ENCODE measurements at regions not wholly inside any gene's neighbourhood (a gene's known extent, or its start where the extent isn't known, plus 50 kb on each side); places are given as distances from the start of the nearest gene placed in this dataset.
A peak's percentile ranks its signal among the peaks of the same experiment; 100 is the strongest.

DNA sequence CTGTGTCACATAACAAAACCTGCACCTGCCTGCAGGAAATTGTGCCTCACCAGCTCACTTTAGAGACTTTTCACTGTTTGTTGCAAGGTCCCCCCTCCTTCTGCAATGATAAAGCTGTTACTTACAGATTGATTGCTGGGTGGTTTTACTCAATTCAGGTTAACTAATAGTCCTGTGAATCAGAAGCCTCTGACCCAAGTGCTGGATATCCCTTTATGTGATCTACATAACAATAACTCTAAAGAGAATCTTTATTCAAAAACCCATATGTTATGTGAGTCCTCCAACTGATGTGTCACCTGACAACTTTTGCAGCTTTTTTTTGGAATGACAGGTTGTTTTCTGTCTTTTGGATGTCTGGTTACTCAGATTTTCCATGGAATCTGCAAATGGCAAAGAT is 2323.6 kb upstream of the TENM3 start:
- TF ChIP-seq POLR2A (IDR thresholded peaks at IDR 0.05; ENCODE audit: low read length) (no peak), GATA1 (IDR thresholded peaks at IDR 0.05; ENCODE audit: low read depth, low read length) (no peak)
- DNase-seq: no peak

DNA sequence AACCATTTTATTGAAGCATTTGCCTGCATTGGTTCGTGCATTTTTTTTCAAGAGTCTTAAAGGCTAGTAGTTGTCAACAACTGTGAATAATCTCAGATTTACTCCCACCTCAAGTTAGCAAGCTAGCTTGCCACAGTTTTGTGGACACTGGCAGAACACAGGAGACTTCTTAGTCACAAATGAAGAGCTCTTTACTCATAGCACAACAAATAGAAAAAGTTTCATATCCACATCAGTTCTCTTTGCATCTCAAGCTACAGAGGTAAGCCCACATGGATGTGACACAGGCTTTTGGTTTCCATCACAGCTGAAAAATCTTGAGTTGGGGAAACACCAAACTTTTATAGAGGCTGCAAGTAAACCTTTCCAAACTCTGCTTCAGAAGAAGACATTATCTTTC is 2315.7 kb upstream of the TENM3 start:
- TF ChIP-seq GATA1 (IDR thresholded peaks at IDR 0.05; ENCODE audit: low read depth, low read length) (no peak), POLR2A (IDR thresholded peaks at IDR 0.05; ENCODE audit: low read length) (no peak)
- no peak for DNase-seq

DNA sequence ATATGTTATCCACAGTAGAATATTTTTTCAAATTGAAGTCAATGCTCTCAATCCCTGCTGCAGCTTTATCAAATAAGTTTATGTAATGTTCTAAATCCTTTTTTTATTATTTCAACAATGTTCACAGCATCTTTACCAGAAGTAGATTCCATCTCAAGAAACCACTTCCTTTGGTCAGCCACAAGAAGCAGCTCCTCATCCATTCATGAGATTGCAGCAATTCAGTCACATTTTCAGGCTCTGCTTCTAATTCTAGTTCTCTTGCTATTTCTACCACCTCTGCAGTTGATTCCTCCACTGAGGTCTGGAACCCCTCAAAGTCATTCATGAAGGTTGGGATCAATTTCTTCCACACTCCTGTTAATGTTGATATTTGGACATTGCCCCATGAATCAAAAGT is 2301.3 kb upstream of the TENM3 start:
- no peak for TF ChIP-seq POLR2A (IDR thresholded peaks at IDR 0.05; ENCODE audit: low read length)
- no peak for TF ChIP-seq GATA1 (IDR thresholded peaks at IDR 0.05; ENCODE audit: low read depth, low read length)
- DNase-seq: no peak

DNA sequence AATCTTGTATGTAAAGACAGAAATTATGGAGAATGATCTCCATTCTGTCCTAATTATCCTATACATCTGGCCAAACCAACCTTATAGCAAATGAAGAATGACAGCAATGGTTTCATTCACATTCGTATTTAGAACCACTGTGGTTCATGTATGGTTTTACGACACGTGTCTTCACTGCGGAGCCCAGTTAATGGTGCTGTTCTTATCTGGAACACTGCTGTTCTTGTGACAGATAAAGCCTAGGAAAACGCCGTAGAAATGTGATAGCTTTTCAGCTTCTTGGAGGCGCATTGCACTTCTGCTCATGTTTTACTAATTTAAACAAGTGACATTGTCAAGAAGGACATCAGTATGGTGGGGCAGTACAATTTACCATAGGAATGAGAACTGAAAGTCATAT is 2266.4 kb upstream of the TENM3 start:
- no peak for TF ChIP-seq GATA1 (IDR thresholded peaks at IDR 0.05; ENCODE audit: low read depth, low read length)
- no peak for TF ChIP-seq POLR2A (IDR thresholded peaks at IDR 0.05; ENCODE audit: low read length)
- no peak for DNase-seq

DNA sequence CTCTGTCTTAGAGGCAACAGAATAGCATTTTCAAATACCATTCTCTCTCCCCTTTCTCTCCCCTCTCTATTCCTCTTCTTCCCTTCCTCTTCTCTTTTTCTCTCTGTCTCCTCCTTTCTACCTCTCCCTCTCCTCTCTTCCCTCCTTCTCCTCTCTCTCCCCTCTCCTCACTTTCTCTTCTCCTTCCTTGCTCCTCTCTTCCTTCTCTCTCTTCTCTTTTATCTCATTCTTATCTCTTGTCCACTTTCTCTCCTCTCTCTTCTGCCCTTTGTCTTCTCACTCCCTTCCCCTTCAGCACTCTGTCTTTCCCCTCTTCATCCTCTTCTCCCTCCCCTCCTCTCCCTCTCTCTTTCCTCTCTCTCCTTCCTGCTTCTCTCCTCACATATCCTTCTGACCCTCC is 2265.8 kb upstream of the TENM3 start:
- no peak for DNase-seq
- TF ChIP-seq POLR2A (IDR thresholded peaks at IDR 0.05; ENCODE audit: low read length) (no peak), GATA1 (IDR thresholded peaks at IDR 0.05; ENCODE audit: low read depth, low read length) (no peak)

DNA sequence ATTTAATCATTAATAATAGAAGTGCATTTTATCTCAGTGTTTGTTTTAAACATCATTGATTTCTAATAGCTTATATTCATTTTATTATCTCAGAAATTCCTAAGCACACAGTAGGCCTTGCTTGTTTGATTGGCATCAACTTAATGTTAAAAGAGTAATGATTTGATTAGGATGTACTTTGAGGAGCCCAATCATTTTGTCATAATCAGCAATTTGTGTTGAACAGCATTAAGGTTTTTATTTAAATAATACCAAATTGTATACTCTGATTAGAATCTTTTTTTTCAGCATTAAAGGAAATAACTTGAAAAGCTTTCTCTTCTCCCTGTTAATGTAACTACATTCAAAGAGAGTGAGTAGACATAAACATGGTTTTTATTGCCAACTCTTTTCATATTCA is 2262.0 kb upstream of the TENM3 start:
- TF ChIP-seq POLR2A (IDR thresholded peaks at IDR 0.05; ENCODE audit: low read length) (no peak), GATA1 (IDR thresholded peaks at IDR 0.05; ENCODE audit: low read depth, low read length) (no peak)
- no peak for DNase-seq

DNA sequence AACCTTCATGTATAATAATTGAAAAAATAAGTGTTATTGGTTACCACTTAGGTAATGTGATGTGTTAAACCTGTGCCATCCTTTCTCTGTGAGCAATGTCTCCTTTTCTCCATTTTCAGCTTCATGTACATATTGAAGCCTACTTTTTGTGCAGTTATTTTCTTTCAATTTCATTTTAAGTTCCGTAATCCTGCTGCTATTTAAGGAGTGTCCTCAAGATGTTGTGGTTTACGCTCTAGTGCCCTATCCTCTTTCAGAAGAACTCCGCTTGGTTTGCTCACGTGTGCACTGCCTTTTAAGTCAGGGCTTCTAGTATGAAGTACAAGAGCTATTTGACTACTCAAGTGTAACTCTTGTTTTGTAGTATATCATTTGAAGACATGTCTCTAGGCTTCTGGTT is 2253.2 kb upstream of the TENM3 start:
- DNase-seq: no peak
- no peak for TF ChIP-seq POLR2A (IDR thresholded peaks at IDR 0.05; ENCODE audit: low read length)
- TF ChIP-seq GATA1 (IDR thresholded peaks at IDR 0.05; ENCODE audit: low read depth, low read length): no peak

DNA sequence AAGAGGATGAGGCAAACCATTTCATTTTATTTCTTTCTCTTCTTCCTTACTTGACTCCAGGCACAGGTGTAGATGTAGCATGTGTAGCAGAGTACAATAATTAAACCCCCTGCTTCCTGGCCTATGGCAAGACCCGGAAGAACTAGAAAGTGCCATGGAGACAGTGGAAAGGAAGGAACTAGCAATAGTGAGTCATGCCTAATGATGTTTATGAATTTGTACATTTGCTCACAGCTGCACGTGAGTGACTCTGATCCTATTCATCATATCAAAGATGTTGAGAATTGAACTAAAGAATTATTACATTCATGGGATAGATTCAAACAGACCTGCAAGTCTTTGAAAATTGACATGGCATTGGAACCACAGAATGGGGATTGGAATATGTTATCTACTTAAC is 2233.9 kb upstream of the TENM3 start:
- no peak for DNase-seq
- TF ChIP-seq POLR2A (IDR thresholded peaks at IDR 0.05; ENCODE audit: low read length) (no peak), GATA1 (IDR thresholded peaks at IDR 0.05; ENCODE audit: low read depth, low read length) (no peak)

DNA sequence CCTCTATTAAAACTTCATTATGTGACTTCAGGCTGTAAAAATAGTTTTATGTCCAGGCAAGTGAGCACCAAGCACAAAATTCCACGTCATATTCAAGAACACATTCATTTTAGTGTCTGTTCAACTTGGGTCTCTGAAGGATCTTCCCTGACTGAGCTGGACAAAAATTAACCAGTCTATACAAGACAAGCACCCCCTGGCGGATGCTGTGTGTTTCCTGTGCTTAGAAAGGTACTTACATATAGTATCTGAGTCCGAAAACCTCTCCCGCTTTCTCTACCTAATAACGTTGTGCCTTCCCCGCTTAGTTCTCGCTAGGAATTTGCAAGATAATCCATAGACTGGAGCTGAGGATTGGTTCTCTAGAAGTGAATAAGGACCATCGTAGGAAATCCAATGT is 2214.5 kb upstream of the TENM3 start:
- peak; percentile 10 to 25 for DNase-seq
- TF ChIP-seq GATA1 (IDR thresholded peaks at IDR 0.05; ENCODE audit: low read depth, low read length) (no peak), POLR2A (IDR thresholded peaks at IDR 0.05; ENCODE audit: low read length) (no peak)

DNA sequence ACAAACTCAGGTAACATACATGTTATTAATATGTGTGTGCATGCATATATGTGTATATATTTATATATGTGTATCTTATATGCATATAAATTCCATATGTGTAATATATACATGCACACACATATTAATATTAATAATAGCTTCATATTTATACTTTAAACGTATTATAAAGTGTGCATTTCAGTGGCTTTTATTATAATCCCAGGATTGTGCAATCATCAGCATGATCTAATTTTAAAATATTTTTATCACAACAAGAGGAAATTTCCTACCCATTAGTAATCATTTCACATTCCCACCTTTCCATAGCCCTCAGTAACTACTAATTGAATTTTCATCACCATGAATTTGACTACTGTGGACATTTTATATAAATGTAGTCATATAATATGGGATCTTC is 2211.9 kb upstream of the TENM3 start:
- no peak for TF ChIP-seq POLR2A (IDR thresholded peaks at IDR 0.05; ENCODE audit: low read length)
- TF ChIP-seq GATA1 (IDR thresholded peaks at IDR 0.05; ENCODE audit: low read depth, low read length): no peak
- no peak for DNase-seq

DNA sequence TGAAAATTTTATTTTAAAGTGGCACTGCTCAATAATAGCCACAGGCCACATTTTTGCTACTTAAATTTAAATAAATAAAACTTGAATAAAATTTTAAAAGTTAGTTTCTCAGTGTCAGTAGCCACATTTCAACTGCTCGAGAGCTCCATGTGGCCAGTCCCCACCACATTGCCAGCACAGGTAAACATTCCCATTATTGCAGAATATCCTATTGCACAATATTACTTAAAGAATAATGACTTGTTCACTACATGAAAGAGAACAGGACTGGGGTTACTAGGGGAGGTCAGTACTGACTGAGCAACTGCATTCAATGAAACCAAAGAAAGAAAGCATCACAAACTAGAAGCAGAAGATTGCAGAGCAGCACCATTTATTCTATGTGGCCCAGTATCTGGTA is 2201.6 kb upstream of the TENM3 start:
- TF ChIP-seq GATA1 (IDR thresholded peaks at IDR 0.05; ENCODE audit: low read depth, low read length) (no peak), POLR2A (IDR thresholded peaks at IDR 0.05; ENCODE audit: low read length) (no peak)
- DNase-seq: no peak

DNA sequence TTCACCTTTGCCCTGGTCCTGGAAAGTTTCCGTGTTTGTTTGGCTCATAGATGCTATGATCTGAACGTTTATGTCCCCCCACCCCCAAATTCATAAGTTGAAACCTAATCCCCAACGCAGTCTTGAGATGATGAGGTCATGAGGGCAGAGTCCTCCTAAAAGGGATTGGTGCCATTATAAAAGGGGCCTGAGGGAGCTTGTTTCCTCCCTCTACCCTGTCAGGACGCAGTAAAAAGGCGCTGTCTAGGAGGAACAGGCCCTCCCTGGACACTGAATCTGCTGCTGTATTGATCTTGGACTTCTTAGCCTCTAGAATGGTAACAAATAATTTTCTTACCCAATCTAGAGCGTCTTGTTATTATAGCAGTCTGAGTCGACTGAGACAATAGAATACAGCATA is 2190.6 kb upstream of the TENM3 start:
- no peak for DNase-seq
- TF ChIP-seq GATA1 (IDR thresholded peaks at IDR 0.05; ENCODE audit: low read depth, low read length) (no peak), POLR2A (IDR thresholded peaks at IDR 0.05; ENCODE audit: low read length) (no peak)

DNA sequence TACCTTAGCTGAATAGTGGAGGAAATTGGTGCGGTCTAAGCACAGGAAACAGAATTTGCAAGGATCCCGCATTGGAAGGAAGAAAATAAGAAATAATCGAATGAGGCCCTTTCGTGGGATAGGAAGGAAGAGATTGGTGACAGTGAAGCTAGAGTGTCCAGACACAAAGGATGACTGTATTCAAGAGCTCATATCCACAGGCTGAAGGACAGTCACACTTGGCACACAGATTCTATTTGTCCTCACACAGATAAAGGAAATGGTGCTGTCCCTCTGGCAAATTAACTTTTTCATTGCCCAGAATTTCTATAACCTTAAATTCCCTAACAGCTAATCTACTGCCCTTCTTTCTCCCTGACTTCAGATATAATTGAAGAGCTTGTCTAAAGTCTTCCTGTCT is 2188.9 kb upstream of the TENM3 start:
- no peak for DNase-seq
- no peak for TF ChIP-seq GATA1 (IDR thresholded peaks at IDR 0.05; ENCODE audit: low read depth, low read length)
- TF ChIP-seq POLR2A (IDR thresholded peaks at IDR 0.05; ENCODE audit: low read length): no peak

DNA sequence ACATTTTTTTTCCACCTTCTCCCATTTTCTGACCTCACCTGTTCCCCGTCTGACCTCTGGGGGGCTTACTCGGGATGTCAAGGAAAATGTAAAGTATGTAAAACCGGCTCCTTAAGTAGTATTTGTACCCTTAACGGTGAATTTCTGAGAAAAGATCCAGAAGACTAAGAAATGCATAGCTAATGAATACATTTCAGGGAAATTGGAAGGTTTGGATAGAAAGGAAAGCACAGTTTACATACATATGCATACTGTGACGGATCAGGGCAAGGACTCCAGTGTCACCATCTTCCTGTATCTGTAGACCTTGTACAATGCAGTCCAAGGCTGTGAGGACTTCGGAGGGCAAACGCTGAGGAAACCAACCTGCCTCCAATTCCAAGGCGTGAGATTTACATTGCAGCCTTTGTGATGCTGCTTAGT is 2185.9 kb upstream of the TENM3 start:
- TF ChIP-seq GATA1 (IDR thresholded peaks at IDR 0.05; ENCODE audit: low read depth, low read length) (no peak), POLR2A (IDR thresholded peaks at IDR 0.05; ENCODE audit: low read length) (no peak)
- DNase-seq: no peak

DNA sequence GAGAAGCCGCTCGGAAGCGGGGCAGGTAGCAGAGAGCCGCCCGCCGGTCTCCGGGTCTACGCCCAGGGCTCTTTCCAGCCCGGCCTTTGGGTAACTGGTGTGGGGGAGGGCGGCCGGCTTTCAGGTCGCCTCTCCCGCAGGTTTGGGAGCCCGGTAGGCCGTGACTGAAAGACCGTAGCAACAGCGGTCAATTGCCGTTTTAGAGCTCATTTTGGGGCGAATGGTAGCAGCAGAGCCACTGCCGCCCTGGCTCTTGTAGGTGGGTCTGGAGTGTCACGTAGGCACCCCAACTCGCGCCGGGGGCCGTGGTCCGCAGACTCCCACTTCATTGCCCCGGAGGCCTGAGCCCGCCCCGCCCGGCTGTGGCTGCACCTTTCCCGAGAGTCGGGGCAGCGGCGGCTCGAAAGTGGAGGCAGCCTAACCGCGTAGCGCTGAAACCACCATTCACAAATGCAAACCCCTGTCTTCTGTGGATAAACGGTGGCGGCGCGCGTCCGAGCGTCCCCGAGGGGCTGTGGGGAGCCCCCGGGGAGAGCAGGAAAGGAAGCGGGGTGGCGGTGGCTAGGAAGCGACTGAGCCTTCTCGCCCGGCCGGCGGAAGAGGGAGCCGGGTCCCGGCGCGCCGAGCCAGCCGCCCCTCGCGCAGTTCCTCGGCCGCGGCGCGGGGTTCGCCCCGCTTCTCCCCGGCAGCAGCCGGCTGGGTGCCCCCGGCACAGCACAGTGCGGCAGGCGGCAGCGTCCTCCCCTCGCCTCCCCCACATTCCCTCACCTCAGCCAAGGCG is 2185.1 kb upstream of the TENM3 start:
- no peak for DNase-seq
- TF ChIP-seq GATA1 (IDR thresholded peaks at IDR 0.05; ENCODE audit: low read depth, low read length) (no peak), POLR2A (IDR thresholded peaks at IDR 0.05; ENCODE audit: low read length) (no peak)

Measured in erythroblast (primary cell).